HL-60 (cell line): ENCODE measurements at regions not wholly inside any gene's neighbourhood (a gene's known extent, or its start where the extent isn't known, plus 50 kb on each side); places are given as distances from the start of the nearest gene placed in this dataset.
A peak's percentile ranks its signal among the peaks of the same experiment; 100 is the strongest.

Experiments
- DNase-seq, 2 experiments: peaks; one replicate each; pipeline ENCODE4 v3.0.0-alpha.2; 2010 to 2020; ENCODE audit warnings: low read depth in 1 of 2, low spot score in 1 of 2
- H3K27ac ChIP-seq: fragments of 250-450 bp; sonication (Bioruptor Pico); replicated peaks from 2 replicates; pipeline ENCODE4 v1.5.1; 2020; ENCODE audit warnings: mild to moderate bottlenecking, moderate library complexity
- H3K27me3 ChIP-seq: fragments of 250-450 bp; sonication (Bioruptor Pico); 2 replicates; pipeline ENCODE4 v1.5.1; 2021; ENCODE audit warnings: mild to moderate bottlenecking, moderate library complexity; ENCODE audit not compliant: insufficient read depth, poor library complexity, severe bottlenecking
- H3K4me3 ChIP-seq: replicated peaks from 2 replicates; pipeline ENCODE4 v1.5.1; 2011; ENCODE audit warnings: mild to moderate bottlenecking, control low read depth, low read length; ENCODE audit not compliant: insufficient read depth
- CTCF ChIP-seq: IDR thresholded peaks from one replicate; pipeline ENCODE4 v1.5.1; 2011; ENCODE audit warnings: low read length, control low read depth, inconsistent platforms; ENCODE audit not compliant: insufficient read depth
- GABPA ChIP-seq: IDR thresholded peaks from 2 replicates; pipeline ENCODE4 v1.6.1; 2012; ENCODE audit warnings: low read depth
- POLR2AphosphoS5 ChIP-seq: IDR thresholded peaks from 2 replicates; pipeline ENCODE4 v1.6.1; 2012; ENCODE audit warnings: low read depth
- REST ChIP-seq: IDR thresholded peaks from 2 replicates; pipeline ENCODE4 v1.6.1; 2012; ENCODE audit warnings: low read depth; ENCODE audit not compliant: insufficient replicate concordance
- SPI1 ChIP-seq: IDR thresholded peaks from 2 replicates; pipeline ENCODE4 v1.6.1; 2012; ENCODE audit warnings: low read depth, mild to moderate bottlenecking, borderline replicate concordance

GRCh38 chr7:79555571-79555970 is 102.1 kb upstream of the MAGI2 start:
- no peak for DNase-seq
- H3K27me3 ChIP-seq = no peaks in the 10 kb centered on the region
- no peak overlapping the region for H3K27ac ChIP-seq
- TF ChIP-seq GABPA (no peak), POLR2AphosphoS5 (no peak), SPI1 (no peak)
- H3K4me3 ChIP-seq = no peak overlapping the region

- H3K27me3 ChIP-seq = no peaks in the 10 kb centered on the region
- no peak overlapping the region for H3K4me3 ChIP-seq
- TF ChIP-seq POLR2AphosphoS5 = no peak
- TF ChIP-seq SPI1 = no peak
- TF ChIP-seq GABPA = no peak
- no peak for TF ChIP-seq CTCF
- no peak for TF ChIP-seq REST
- no peak for DNase-seq
- H3K27ac ChIP-seq = no peak overlapping the region
These were observed 100.5 kb upstream of the MAGI2 start for GRCh38 chr7:79553811-79554555.

GRCh38 chr7:79552463-79552862 is 99.0 kb upstream of the MAGI2 start:
- TF ChIP-seq CTCF (no peak), GABPA (no peak), SPI1 (no peak), POLR2AphosphoS5 (no peak), REST (no peak)
- DNase-seq = no peak
- no peak overlapping the region for H3K27ac ChIP-seq

GRCh38 chr7:79548727-79549126 is 95.3 kb upstream of the MAGI2 start:
- DNase-seq = peak in 1 of 2 experiments; percentile 6
- Histone ChIP-seq H3K27ac (no peak overlapping the region), H3K4me3 (no peak overlapping the region), H3K27me3 (no peaks in the 10 kb centered on the region)
- TF ChIP-seq SPI1 = no peak
- TF ChIP-seq GABPA = no peak
- no peak for TF ChIP-seq POLR2AphosphoS5
- TF ChIP-seq CTCF = no peak
- TF ChIP-seq REST = no peak

More at GRCh38 chr7:79552463-79552862, 99.0 kb upstream of the MAGI2 start:
- Histone ChIP-seq H3K4me3 (no peak overlapping the region), H3K27me3 (no peaks in the 10 kb centered on the region)
